WTC11 (cell line): ENCODE measurements at regions not wholly inside any gene's neighbourhood (a gene's known extent, or its start where the extent isn't known, plus 50 kb on each side); places are given as distances from the start of the nearest gene placed in this dataset.

Experiments used
- AFF4 ChIP-seq: sonication (generic); formaldehyde crosslinking; IDR thresholded peaks from 2 replicates; pipeline ENCODE4 v1.8.1; 2023; ENCODE audit warnings: mild to moderate bottlenecking, missing genetic modification reagents, borderline replicate concordance
- CTCF ChIP-seq: fragments of 200-600 bp; IDR thresholded peaks from 2 replicates; pipeline ENCODE4 v1.8.0; 2022; ENCODE audit warnings: antibody characterized with exemption
- E2F5 ChIP-seq: sonication (generic); formaldehyde crosslinking; IDR thresholded peaks from 2 replicates; pipeline ENCODE4 v1.8.1; 2022; ENCODE audit warnings: mild to moderate bottlenecking, moderate library complexity, missing genetic modification reagents
- FOXP4 ChIP-seq: sonication (generic); formaldehyde crosslinking; IDR thresholded peaks from 2 replicates; pipeline ENCODE4 v1.8.0; 2022; ENCODE audit warnings: mild to moderate bottlenecking, missing genetic modification reagents
- HMGXB4 ChIP-seq: sonication (generic); formaldehyde crosslinking; IDR thresholded peaks from 2 replicates; pipeline ENCODE4 v1.8.1; 2023; ENCODE audit warnings: mild to moderate bottlenecking, moderate library complexity, missing genetic modification reagents
- IRF2 ChIP-seq: sonication (generic); formaldehyde crosslinking; IDR thresholded peaks from 2 replicates; pipeline ENCODE4 v1.8.0; 2022; ENCODE audit warnings: low read depth, missing genetic modification reagents, borderline replicate concordance
- MAX ChIP-seq: sonication (generic); formaldehyde crosslinking; IDR thresholded peaks from 2 replicates; pipeline ENCODE4 v1.8.0; 2022; ENCODE audit warnings: mild to moderate bottlenecking, missing genetic modification reagents
- RELA ChIP-seq: sonication (generic); formaldehyde crosslinking; IDR thresholded peaks from 2 replicates; pipeline ENCODE4 v1.8.1; 2022; ENCODE audit warnings: missing genetic modification reagents, mild to moderate bottlenecking, borderline replicate concordance
- TCF7 ChIP-seq: sonication (generic); formaldehyde crosslinking; IDR thresholded peaks from 2 replicates; pipeline ENCODE4 v1.8.0; 2022; ENCODE audit warnings: mild to moderate bottlenecking, low read depth, missing genetic modification reagents, moderate library complexity
- USF1 ChIP-seq: sonication (generic); formaldehyde crosslinking; IDR thresholded peaks from 2 replicates; pipeline ENCODE4 v1.8.0; 2022; ENCODE audit warnings: mild to moderate bottlenecking, missing genetic modification reagents

GRCh38 chr13:76029088-76029487, 393.0 kb downstream of the LMO7 start:
- TF ChIP-seq E2F5 (CRISPR knock-in tag): no peak
- TF ChIP-seq CTCF: no peak
- TF ChIP-seq RELA (CRISPR knock-in tag): no peak
- TF ChIP-seq AFF4 (CRISPR knock-in tag): no peak
- no peak for TF ChIP-seq TCF7 (CRISPR knock-in tag)
- TF ChIP-seq IRF2 (CRISPR knock-in tag): no peak
- no peak for TF ChIP-seq USF1 (CRISPR knock-in tag)
- TF ChIP-seq MAX (CRISPR knock-in tag): no peak
- TF ChIP-seq FOXP4 (CRISPR knock-in tag): no peak
- TF ChIP-seq HMGXB4 (CRISPR knock-in tag): no peak
